Keratinocyte (primary cell): ENCODE measurements at regions not wholly inside any gene's neighbourhood (a gene's known extent, or its start where the extent isn't known, plus 50 kb on each side); places are given as distances from the start of the nearest gene placed in this dataset.

ENCODE experiments used
- CTCF ChIP-seq, 3 experiments: IDR thresholded peaks in 1 of 3; conservative IDR thresholded peaks in 1 of 3; optimal IDR thresholded peaks in 1 of 3; 2 replicates in 2 of 3; 3 replicates in 1 of 3; pipeline versions ENCODE3 to v1.5.1; 2011; ENCODE audit warnings: low read length in 3 of 3, mild to moderate bottlenecking in 3 of 3, moderate library complexity in 2 of 3, control low read depth in 1 of 3, inconsistent platforms in 1 of 3; ENCODE audit not compliant: insufficient read depth in 2 of 3; ENCODE audit errors: extremely low read depth in 1 of 3
- EZH2 ChIP-seq: IDR thresholded peaks from one replicate; pipeline ENCODE4 v1.6.1; 2012; ENCODE audit warnings: inconsistent platforms, mild to moderate bottlenecking, low read length, moderate library complexity

- TF ChIP-seq CTCF (optimal IDR thresholded peaks at IDR 0.05 in 1 of 3, IDR thresholded peaks at IDR 0.05 in 1 of 3, conservative IDR thresholded peaks at IDR 0.05 in 1 of 3; ENCODE audit: extremely low read depth in 1 of 3, insufficient read depth in 2 of 3, low read length in 3 of 3) = no peak
- TF ChIP-seq EZH2 = no peak
Observed at GRCh38 chr4:20106921-20107320, 144.8 kb upstream of the SLIT2 start.
